ENCODE measurements at regions not wholly inside any gene's neighbourhood (a gene's known extent, or its start where the extent isn't known, plus 50 kb on each side); places are given as distances from the start of the nearest gene placed in this dataset.

GRCh38 chr3:106242781-106243180, 374.0 kb upstream of the CBLB start:
- Histone ChIP-seq H3K36me3 (no peaks in the 10 kb centered on the region), H3K27ac (no peak overlapping the region), H3K4me1 (no peaks in the 10 kb centered on the region), H3K9me3 (no peaks in the 10 kb centered on the region), H3K27me3 (peaks cover 0 to 5% (median 0%) of the 10 kb centered on the region in 4 donors), H3K4me3 (no peak overlapping the region)
- intact Hi-C loops (cut with DNase I), result no loop called here
- DNase-seq (no peak), FAIRE-seq (no peak), ATAC-seq (no peak)
- TF ChIP-seq CTCF (IDR thresholded peaks at IDR 0.05), result no peak
- WGBS, 2 donors, result 62 to 65% methylated on average over 3 of the region's 3 CpGs

- no peak overlapping the region for H3K4me3 ChIP-seq
- peaks cover 0 to 5% (median 0%) of the 10 kb centered on the region in 4 donors for H3K27me3 ChIP-seq
- DNase-seq (no peak), ATAC-seq (no peak), FAIRE-seq (no peak)
- no peaks in the 10 kb centered on the region for H3K9me3 ChIP-seq
- H3K27ac ChIP-seq, result no peak overlapping the region
- intact Hi-C loops (cut with DNase I), result no loop called here
- TF ChIP-seq CTCF (IDR thresholded peaks at IDR 0.05), result no peak
- H3K36me3 ChIP-seq, result no peaks in the 10 kb centered on the region
- H3K4me1 ChIP-seq, result no peaks in the 10 kb centered on the region
Measured at GRCh38 chr3:106245400-106245799, 376.6 kb upstream of the CBLB start.

- Histone ChIP-seq H3K27ac (no peak overlapping the region), H3K4me1 (no peaks in the 10 kb centered on the region), H3K9me3 (no peaks in the 10 kb centered on the region), H3K4me3 (no peak overlapping the region), H3K36me3 (no peaks in the 10 kb centered on the region), H3K27me3 (peaks cover 0 to 5% (median 0%) of the 10 kb centered on the region in 4 donors)
- TF ChIP-seq CTCF (IDR thresholded peaks at IDR 0.05), result no peak
- intact Hi-C loops (cut with DNase I), result no loop called here
- ATAC-seq (no peak), DNase-seq (no peak), FAIRE-seq (no peak)
- WGBS, 2 donors, result 51 to 52% methylated on average over 5 of the region's 5 CpGs
Measured at GRCh38 chr3:106247902-106248684, 379.3 kb upstream of the CBLB start.

GRCh38 chr3:106249159-106249558, 380.3 kb upstream of the CBLB start:
- Histone ChIP-seq H3K36me3 (no peaks in the 10 kb centered on the region), H3K4me3 (no peak overlapping the region), H3K27ac (no peak overlapping the region), H3K9me3 (no peaks in the 10 kb centered on the region), H3K4me1 (no peaks in the 10 kb centered on the region), H3K27me3 (no peaks in the 10 kb centered on the region)
- intact Hi-C loops (cut with DNase I), result no loop called here
- ATAC-seq (no peak), FAIRE-seq (no peak), DNase-seq (no peak)
- no peak for TF ChIP-seq CTCF (IDR thresholded peaks at IDR 0.05)
- WGBS, 2 donors, result 23 to 32% methylated on average over 2 of the region's 2 CpGs

GRCh38 chr3:106249981-106250380, 381.2 kb upstream of the CBLB start:
- DNase-seq (no peak), ATAC-seq (no peak), FAIRE-seq (no peak)
- H3K4me1 ChIP-seq, result no peaks in the 10 kb centered on the region
- H3K27ac ChIP-seq, result no peak overlapping the region
- intact Hi-C loops (cut with DNase I), result no loop called here
- no peaks in the 10 kb centered on the region for H3K9me3 ChIP-seq
- no peaks in the 10 kb centered on the region for H3K36me3 ChIP-seq
- no peak overlapping the region for H3K4me3 ChIP-seq
- no peak for TF ChIP-seq CTCF (IDR thresholded peaks at IDR 0.05)
- H3K27me3 ChIP-seq, result no peaks in the 10 kb centered on the region

Data from pancreas (tissue), 10 donors.